ENCODE measurements at regions not wholly inside any gene's neighbourhood (a gene's known extent, or its start where the extent isn't known, plus 50 kb on each side); places are given as distances from the start of the nearest gene placed in this dataset.

- Histone ChIP-seq H3K4me1 (ENCODE audit: insufficient read depth, low read length) (no peaks in the 10 kb centered on the region), H3K27ac (ENCODE audit: low read depth, low read length) (no peak overlapping the region), H3K36me3 (ENCODE audit: insufficient read depth, low read length) (no peaks in the 10 kb centered on the region), H3K27me3 (ENCODE audit: insufficient read depth, low read length) (no peaks in the 10 kb centered on the region), H3K9me3 (ENCODE audit: control insufficient read depth in 1 of 2, low read length in 2 of 2) (no peaks in the 10 kb centered on the region), H3K4me3 (ENCODE audit: low read length in 2 of 2) (no peak overlapping the region)
- H3K4me1 Mint-ChIP-seq = no peaks in the 10 kb centered on the region
- DNase-seq = no peak
- H3K36me3 Mint-ChIP-seq = peaks cover 0 to 2% of the 10 kb centered on the region in 2 donors
- intact Hi-C loops (cut with micrococcal nuclease) = no loop called here
- CTCF ChIA-PET (ENCODE audit: partially characterized antibody) = no interaction called here
- H3K4me3 Mint-ChIP-seq = no peak overlapping the region
- H3K27me3 Mint-ChIP-seq = peaks cover 0 to under 1% of the 10 kb centered on the region in 2 donors
- peaks cover 0 to 7% (median 0%) of the 10 kb centered on the region in 8 donors for H3K9me3 Mint-ChIP-seq
- H3K27ac Mint-ChIP-seq = no peak overlapping the region
- POLR2A ChIA-PET (ENCODE audit: partially characterized antibody) = no interaction called here
These were observed 52.2 kb downstream of the POLR1D start for GRCh38 chr13:27673911-27674310.

- H3K36me3 Mint-ChIP-seq = no peaks in the 10 kb centered on the region
- H3K4me1 ChIP-seq (ENCODE audit: insufficient read depth, low read length) = no peaks in the 10 kb centered on the region
- H3K9me3 Mint-ChIP-seq = peaks cover 0 to 3% (median 0%) of the 10 kb centered on the region in 8 donors
- H3K4me3 Mint-ChIP-seq = no peak overlapping the region
- DNase-seq = no peak
- intact Hi-C loops (cut with micrococcal nuclease) = no loop called here
- H3K27me3 ChIP-seq (ENCODE audit: insufficient read depth, low read length) = peaks cover 12% of the 10 kb centered on the region
- CTCF ChIA-PET (ENCODE audit: partially characterized antibody) = interaction anchor here (0.9 kb wide), 1 partner anchor 152 kb away, joined by 3 read pairs; no protein-coding TSS in a partner anchor
- no peak overlapping the region for H3K27ac Mint-ChIP-seq
- no peak overlapping the region for H3K27ac ChIP-seq (ENCODE audit: low read depth, low read length)
- POLR2A ChIA-PET (ENCODE audit: partially characterized antibody) = no interaction called here
- H3K27me3 Mint-ChIP-seq = peaks cover 12 to 22% of the 10 kb centered on the region in 2 donors
- H3K9me3 ChIP-seq (ENCODE audit: control insufficient read depth in 1 of 2, low read length in 2 of 2) = no peaks in the 10 kb centered on the region
- no peak overlapping the region for H3K4me3 ChIP-seq (ENCODE audit: low read length in 2 of 2)
- no peaks in the 10 kb centered on the region for H3K4me1 Mint-ChIP-seq
- H3K36me3 ChIP-seq (ENCODE audit: insufficient read depth, low read length) = no peaks in the 10 kb centered on the region
These were observed 56.8 kb downstream of the POLR1D start for GRCh38 chr13:27678306-27679040.

GRCh38 chr13:27679396-27679795 lies 57.7 kb downstream of the POLR1D start:
- H3K27ac ChIP-seq (ENCODE audit: low read depth, low read length) = no peak overlapping the region
- Mint-ChIP-seq H3K4me3 (no peak overlapping the region), H3K9me3 (peaks cover 0 to 3% (median 0%) of the 10 kb centered on the region in 8 donors), H3K36me3 (no peaks in the 10 kb centered on the region), H3K4me1 (no peaks in the 10 kb centered on the region), H3K27ac (no peak overlapping the region), H3K27me3 (peaks cover 14 to 22% of the 10 kb centered on the region in 2 donors)
- POLR2A ChIA-PET (ENCODE audit: partially characterized antibody) = no interaction called here
- H3K27me3 ChIP-seq (ENCODE audit: insufficient read depth, low read length) = peaks cover 12% of the 10 kb centered on the region
- H3K4me1 ChIP-seq (ENCODE audit: insufficient read depth, low read length) = no peaks in the 10 kb centered on the region
- DNase-seq = no peak
- no peak overlapping the region for H3K4me3 ChIP-seq (ENCODE audit: low read length in 2 of 2)
- H3K36me3 ChIP-seq (ENCODE audit: insufficient read depth, low read length) = no peaks in the 10 kb centered on the region
- no peaks in the 10 kb centered on the region for H3K9me3 ChIP-seq (ENCODE audit: control insufficient read depth in 1 of 2, low read length in 2 of 2)
- CTCF ChIA-PET (ENCODE audit: partially characterized antibody) = no interaction called here
- intact Hi-C loops (cut with micrococcal nuclease) = no loop called here

GRCh38 chr13:27679896-27680295 lies 58.2 kb downstream of the POLR1D start:
- peaks cover 0 to 3% (median 0%) of the 10 kb centered on the region in 8 donors for H3K9me3 Mint-ChIP-seq
- H3K27me3 Mint-ChIP-seq = peaks cover 14 to 22% of the 10 kb centered on the region in 2 donors

GRCh38 chr13:27680465-27680864 lies 58.8 kb downstream of the POLR1D start:
- intact Hi-C loops (cut with micrococcal nuclease) = no loop called here
- Mint-ChIP-seq H3K36me3 (no peaks in the 10 kb centered on the region), H3K27ac (no peak overlapping the region), H3K27me3 (peaks cover 15 to 22% of the 10 kb centered on the region in 2 donors), H3K4me3 (no peak overlapping the region), H3K4me1 (no peaks in the 10 kb centered on the region), H3K9me3 (peaks cover 0 to 8% (median 3%) of the 10 kb centered on the region in 8 donors)
- peaks cover 12% of the 10 kb centered on the region for H3K27me3 ChIP-seq (ENCODE audit: insufficient read depth, low read length)
- no peaks in the 10 kb centered on the region for H3K9me3 ChIP-seq (ENCODE audit: control insufficient read depth in 1 of 2, low read length in 2 of 2)
- H3K36me3 ChIP-seq (ENCODE audit: insufficient read depth, low read length) = no peaks in the 10 kb centered on the region
- no peak overlapping the region for H3K4me3 ChIP-seq (ENCODE audit: low read length in 2 of 2)
- no peaks in the 10 kb centered on the region for H3K4me1 ChIP-seq (ENCODE audit: insufficient read depth, low read length)
- H3K27ac ChIP-seq (ENCODE audit: low read depth, low read length) = no peak overlapping the region
- POLR2A ChIA-PET (ENCODE audit: partially characterized antibody) = no interaction called here
- CTCF ChIA-PET (ENCODE audit: partially characterized antibody) = no interaction called here
- peak in 1 of 5 donors; percentile 19 for DNase-seq

More at GRCh38 chr13:27679896-27680295, 58.2 kb downstream of the POLR1D start:
- H3K27ac Mint-ChIP-seq = no peak overlapping the region
- no peaks in the 10 kb centered on the region for H3K4me1 ChIP-seq (ENCODE audit: insufficient read depth, low read length)
- ChIA-PET CTCF (ENCODE audit: partially characterized antibody) (no interaction called here), POLR2A (ENCODE audit: partially characterized antibody) (no interaction called here)
- H3K4me1 Mint-ChIP-seq = no peaks in the 10 kb centered on the region
- H3K4me3 Mint-ChIP-seq = no peak overlapping the region
- H3K27me3 ChIP-seq (ENCODE audit: insufficient read depth, low read length) = peaks cover 12% of the 10 kb centered on the region
- H3K27ac ChIP-seq (ENCODE audit: low read depth, low read length) = no peak overlapping the region
- H3K36me3 Mint-ChIP-seq = no peaks in the 10 kb centered on the region
- no peak overlapping the region for H3K4me3 ChIP-seq (ENCODE audit: low read length in 2 of 2)
- intact Hi-C loops (cut with micrococcal nuclease) = no loop called here
- no peaks in the 10 kb centered on the region for H3K9me3 ChIP-seq (ENCODE audit: control insufficient read depth in 1 of 2, low read length in 2 of 2)
- DNase-seq = no peak
- no peaks in the 10 kb centered on the region for H3K36me3 ChIP-seq (ENCODE audit: insufficient read depth, low read length)

- Mint-ChIP-seq H3K9me3 (peaks cover 2 to 66% (median 39%) of the 10 kb centered on the region in 8 donors), H3K36me3 (peaks cover 0 to 2% of the 10 kb centered on the region in 2 donors), H3K4me3 (no peak overlapping the region), H3K27ac (no peak overlapping the region), H3K4me1 (no peaks in the 10 kb centered on the region), H3K27me3 (peaks cover 4 to 6% of the 10 kb centered on the region in 2 donors)
- no peak overlapping the region for H3K4me3 ChIP-seq (ENCODE audit: low read length in 2 of 2)
- no peaks in the 10 kb centered on the region for H3K36me3 ChIP-seq (ENCODE audit: insufficient read depth, low read length)
- H3K4me1 ChIP-seq (ENCODE audit: insufficient read depth, low read length) = no peaks in the 10 kb centered on the region
- no peak for DNase-seq
- CTCF ChIA-PET (ENCODE audit: partially characterized antibody) = no interaction called here
- no peaks in the 10 kb centered on the region for H3K27me3 ChIP-seq (ENCODE audit: insufficient read depth, low read length)
- intact Hi-C loops (cut with micrococcal nuclease) = no loop called here
- no peak overlapping the region for H3K27ac ChIP-seq (ENCODE audit: low read depth, low read length)
- no peaks in the 10 kb centered on the region for H3K9me3 ChIP-seq (ENCODE audit: control insufficient read depth in 1 of 2, low read length in 2 of 2)
- POLR2A ChIA-PET (ENCODE audit: partially characterized antibody) = no interaction called here
These were observed 69.5 kb downstream of the POLR1D start for GRCh38 chr13:27691207-27691606.

- H3K4me1 ChIP-seq (ENCODE audit: insufficient read depth, low read length) = no peaks in the 10 kb centered on the region
- intact Hi-C loops (cut with micrococcal nuclease) = no loop called here
- H3K27ac ChIP-seq (ENCODE audit: low read depth, low read length) = no peak overlapping the region
- Mint-ChIP-seq H3K9me3 (peaks cover 0 to 25% (median 15%) of the 10 kb centered on the region in 8 donors), H3K4me3 (no peak overlapping the region), H3K27ac (no peak overlapping the region), H3K36me3 (peaks cover 0 to 1% of the 10 kb centered on the region in 2 donors), H3K27me3 (peaks cover 3 to 9% of the 10 kb centered on the region in 2 donors), H3K4me1 (peaks cover 0 to 5% (median 0%) of the 10 kb centered on the region in 4 donors)
- no peaks in the 10 kb centered on the region for H3K36me3 ChIP-seq (ENCODE audit: insufficient read depth, low read length)
- H3K27me3 ChIP-seq (ENCODE audit: insufficient read depth, low read length) = no peaks in the 10 kb centered on the region
- DNase-seq = no peak
- POLR2A ChIA-PET (ENCODE audit: partially characterized antibody) = no interaction called here
- CTCF ChIA-PET (ENCODE audit: partially characterized antibody) = no interaction called here
- no peaks in the 10 kb centered on the region for H3K9me3 ChIP-seq (ENCODE audit: control insufficient read depth in 1 of 2, low read length in 2 of 2)
- no peak overlapping the region for H3K4me3 ChIP-seq (ENCODE audit: low read length in 2 of 2)
These were observed 75.0 kb downstream of the POLR1D start for GRCh38 chr13:27696731-27697130.

All from CD4-positive, alpha-beta memory T cell (primary cell).